ENCODE measurements at regions not wholly inside any gene's neighbourhood (a gene's known extent, or its start where the extent isn't known, plus 50 kb on each side); places are given as distances from the start of the nearest gene placed in this dataset.

DNA sequence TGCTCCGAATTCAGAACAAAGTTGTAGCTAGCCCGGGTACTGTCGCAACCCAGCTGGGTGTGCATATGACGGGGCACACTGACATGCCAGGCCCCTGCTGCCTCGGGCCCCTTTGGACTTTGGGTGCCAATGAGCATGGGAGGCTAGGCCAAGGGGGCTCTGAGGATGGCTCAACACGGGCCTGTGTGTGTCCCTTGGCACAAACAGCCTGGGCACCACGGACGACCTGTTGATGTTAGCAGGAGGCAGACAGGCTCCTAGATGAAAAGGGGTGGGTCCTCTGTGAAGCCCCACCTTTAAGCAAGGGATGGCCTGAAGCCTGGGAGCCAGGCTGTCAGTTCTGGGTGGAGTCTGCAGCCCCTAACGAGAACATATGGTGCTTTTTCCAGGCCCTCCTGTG, 1688.2 kb downstream of the EFNA5 start:
- no peak for TF ChIP-seq JUND (IDR thresholded peaks at IDR 0.05; ENCODE audit: low read depth)
- DNase-seq (ENCODE audit: low read depth in 1 of 2, low spot score in 1 of 2), result no peak

DNA sequence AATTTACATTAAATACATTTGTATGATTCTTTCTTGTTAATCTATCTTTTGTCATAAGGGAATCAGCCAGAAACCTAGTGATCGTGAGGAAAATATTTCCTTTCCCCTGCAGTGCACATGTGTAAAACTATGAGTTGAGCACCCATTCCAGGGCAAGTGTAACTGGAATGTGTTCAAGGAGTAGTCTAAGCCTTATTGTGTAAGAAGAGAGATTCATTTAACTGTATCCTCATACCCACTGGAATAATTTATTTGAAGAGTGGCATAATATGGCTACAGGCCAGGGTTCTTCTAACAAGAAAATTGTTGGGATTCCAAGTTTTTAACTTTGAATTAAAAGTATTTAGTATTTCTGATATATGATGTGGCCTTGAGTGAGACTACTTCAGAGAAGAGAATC, 1692.7 kb downstream of the EFNA5 start:
- in situ Hi-C loops (cut with HindIII; ENCODE audit: low pct_unique_long_range_greater_than_20kb, low sequenced_read_pairs), result no loop called here
- DNase-seq (ENCODE audit: low read depth in 1 of 2, low spot score in 1 of 2), result no peak
- TF ChIP-seq JUND (IDR thresholded peaks at IDR 0.05; ENCODE audit: low read depth), result no peak

More for the DNA sequence above, 1688.2 kb downstream of the EFNA5 start:
- in situ Hi-C loops (cut with HindIII; ENCODE audit: low pct_unique_long_range_greater_than_20kb, low sequenced_read_pairs), result no loop called here

DNA sequence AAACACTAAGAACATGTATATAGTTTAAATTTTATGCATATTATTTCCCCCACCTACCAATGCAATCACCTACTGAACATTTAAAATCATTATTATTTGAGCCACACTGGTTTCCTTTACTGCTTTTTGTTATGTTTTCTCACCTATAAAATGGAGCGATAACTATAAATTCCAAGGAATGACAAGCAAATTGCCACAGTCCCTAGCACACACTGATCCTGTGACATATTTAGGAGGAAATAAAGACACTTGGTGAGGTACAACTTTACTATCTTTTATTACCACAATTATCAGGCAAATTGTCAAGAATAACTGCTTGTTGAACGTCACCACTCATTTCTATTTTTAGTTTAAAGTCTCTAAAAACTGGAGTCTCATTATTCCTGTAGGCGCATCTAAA, 1693.6 kb downstream of the EFNA5 start:
- no peak for DNase-seq (ENCODE audit: low read depth in 1 of 2, low spot score in 1 of 2)
- in situ Hi-C loops (cut with HindIII; ENCODE audit: low pct_unique_long_range_greater_than_20kb, low sequenced_read_pairs), result no loop called here
- TF ChIP-seq JUND (IDR thresholded peaks at IDR 0.05; ENCODE audit: low read depth), result no peak

DNA sequence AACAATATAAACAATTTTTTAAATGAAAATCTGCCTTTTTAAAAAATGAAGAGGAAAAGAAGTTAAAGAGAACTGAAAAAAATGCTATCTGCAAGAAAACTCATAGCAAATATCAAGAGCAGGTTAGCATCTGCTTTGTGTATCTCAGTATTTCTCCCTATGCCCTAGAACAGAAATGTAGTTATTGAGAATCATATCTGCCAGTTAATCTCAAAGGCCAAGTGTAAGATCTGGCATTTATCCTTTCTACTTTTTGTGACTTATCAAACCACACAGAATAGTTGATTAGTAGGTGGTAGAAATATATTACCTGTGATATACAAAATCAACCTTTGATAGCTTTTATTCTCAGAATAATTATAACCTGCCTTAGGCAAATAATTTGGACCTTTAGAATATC, 1699.8 kb downstream of the EFNA5 start:
- in situ Hi-C loops (cut with HindIII; ENCODE audit: low pct_unique_long_range_greater_than_20kb, low sequenced_read_pairs), result no loop called here
- DNase-seq (ENCODE audit: low read depth in 1 of 2, low spot score in 1 of 2), result no peak
- TF ChIP-seq JUND (IDR thresholded peaks at IDR 0.05; ENCODE audit: low read depth), result no peak

DNA sequence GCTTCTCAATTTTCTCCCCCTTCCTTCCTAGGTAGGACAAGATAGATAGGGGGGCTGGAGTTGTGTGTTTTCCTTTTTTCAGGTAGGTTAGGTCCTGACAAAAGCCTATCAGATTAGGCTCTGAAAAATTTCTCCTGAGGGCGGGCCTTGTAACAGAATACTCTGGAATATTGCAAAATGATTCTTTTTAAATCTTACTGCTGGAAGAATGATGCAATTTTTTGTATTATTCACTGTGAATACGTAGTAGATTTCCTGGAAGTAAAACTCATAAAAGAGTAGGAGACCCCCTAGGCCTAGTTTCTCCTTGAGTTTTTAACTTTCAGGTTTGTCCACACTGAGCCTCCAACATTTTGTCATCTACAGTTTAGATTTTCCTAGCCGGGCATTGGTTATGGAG, 1701.8 kb downstream of the EFNA5 start:
- TF ChIP-seq JUND (IDR thresholded peaks at IDR 0.05; ENCODE audit: low read depth), result no peak
- no peak for DNase-seq (ENCODE audit: low read depth in 1 of 2, low spot score in 1 of 2)
- in situ Hi-C loops (cut with HindIII; ENCODE audit: low pct_unique_long_range_greater_than_20kb, low sequenced_read_pairs), result no loop called here

DNA sequence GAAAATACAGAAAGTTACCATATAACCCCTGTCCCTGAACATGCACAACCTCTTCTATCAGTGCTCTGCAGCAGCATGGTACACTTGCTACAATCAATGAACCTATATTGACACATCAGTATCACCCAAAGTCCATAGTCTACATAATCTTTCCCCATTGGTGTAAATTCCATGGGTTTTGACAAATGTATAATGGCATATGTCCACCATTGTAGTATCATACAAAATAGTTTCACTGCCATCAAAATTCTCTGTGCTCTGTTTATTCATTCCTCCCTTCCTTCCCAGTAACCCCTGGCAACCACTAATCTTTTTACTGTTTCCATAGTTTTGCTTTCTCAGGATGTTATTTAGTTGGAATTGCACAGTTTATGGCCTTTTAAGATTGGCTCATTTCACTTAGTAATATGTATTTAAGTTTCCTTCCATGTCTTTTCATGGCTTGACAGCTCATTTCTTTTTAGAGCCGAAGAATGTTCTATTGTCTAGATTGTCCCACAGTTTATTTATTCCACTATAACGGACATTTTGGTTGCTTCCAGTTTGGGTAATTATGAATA, 1707.0 kb downstream of the EFNA5 start:
- no peak for DNase-seq (ENCODE audit: low read depth in 1 of 2, low spot score in 1 of 2)
- TF ChIP-seq JUND (IDR thresholded peaks at IDR 0.05; ENCODE audit: low read depth), result no peak
- in situ Hi-C loops (cut with HindIII; ENCODE audit: low pct_unique_long_range_greater_than_20kb, low sequenced_read_pairs), result no loop called here

DNA sequence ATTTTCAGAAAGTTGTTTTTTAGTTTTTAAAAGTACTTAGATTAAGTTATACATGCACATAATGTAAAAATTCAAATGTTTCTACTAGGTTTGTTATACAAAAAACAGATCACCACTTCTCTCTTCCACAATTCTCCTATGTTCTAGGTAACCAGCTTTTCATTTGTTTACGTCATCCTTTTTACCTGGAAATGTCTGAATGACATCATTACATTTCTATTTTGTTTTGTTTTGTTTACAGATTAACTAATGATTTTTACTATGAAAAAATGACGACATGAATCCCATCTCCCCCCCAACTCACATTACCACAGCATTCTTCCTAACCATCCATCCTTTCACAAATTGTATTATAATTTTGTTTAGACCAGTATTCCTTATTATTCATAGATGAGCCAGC, 1709.2 kb downstream of the EFNA5 start:
- no peak for TF ChIP-seq JUND (IDR thresholded peaks at IDR 0.05; ENCODE audit: low read depth)
- DNase-seq (ENCODE audit: low read depth in 1 of 2, low spot score in 1 of 2), result no peak
- in situ Hi-C loops (cut with HindIII; ENCODE audit: low pct_unique_long_range_greater_than_20kb, low sequenced_read_pairs), result no loop called here

DNA sequence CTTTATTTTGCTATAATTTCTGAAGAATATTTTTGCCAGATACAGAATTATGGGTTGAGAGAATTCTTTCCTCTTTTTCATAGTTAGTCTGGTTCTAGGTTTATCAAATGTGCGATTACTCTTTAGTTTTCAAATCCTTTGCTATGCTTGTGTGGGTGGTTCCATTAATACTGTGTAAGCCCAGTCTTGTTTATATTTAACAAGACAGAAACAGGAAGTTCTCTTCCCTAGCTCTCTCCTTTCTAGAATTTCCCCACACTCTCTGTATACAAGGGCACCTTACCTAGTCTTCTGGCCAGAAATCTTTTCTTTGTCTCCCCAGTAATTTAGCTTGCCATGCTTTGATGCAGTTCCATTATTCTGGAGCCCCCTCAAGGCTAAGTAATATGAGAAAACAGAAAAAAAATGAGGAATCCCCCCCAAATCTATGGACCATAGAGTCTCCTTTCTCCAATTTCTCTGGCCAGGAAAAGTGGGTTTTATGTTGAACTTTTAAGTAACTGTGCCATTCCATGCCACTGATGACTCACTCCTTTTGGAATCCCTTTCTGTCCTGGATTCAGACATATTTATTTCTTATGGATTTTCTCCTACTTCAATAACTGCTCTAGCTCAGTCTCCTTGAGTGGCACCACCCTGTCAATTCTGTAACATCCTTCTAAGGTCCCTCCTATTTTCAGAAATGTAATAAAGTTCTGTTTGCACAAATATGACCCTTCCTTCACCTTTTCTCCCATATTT, 1714.1 kb downstream of the EFNA5 start:
- TF ChIP-seq JUND (IDR thresholded peaks at IDR 0.05; ENCODE audit: low read depth), result no peak
- no peak for DNase-seq (ENCODE audit: low read depth in 1 of 2, low spot score in 1 of 2)
- in situ Hi-C loops (cut with HindIII; ENCODE audit: low pct_unique_long_range_greater_than_20kb, low sequenced_read_pairs), result no loop called here

DNA sequence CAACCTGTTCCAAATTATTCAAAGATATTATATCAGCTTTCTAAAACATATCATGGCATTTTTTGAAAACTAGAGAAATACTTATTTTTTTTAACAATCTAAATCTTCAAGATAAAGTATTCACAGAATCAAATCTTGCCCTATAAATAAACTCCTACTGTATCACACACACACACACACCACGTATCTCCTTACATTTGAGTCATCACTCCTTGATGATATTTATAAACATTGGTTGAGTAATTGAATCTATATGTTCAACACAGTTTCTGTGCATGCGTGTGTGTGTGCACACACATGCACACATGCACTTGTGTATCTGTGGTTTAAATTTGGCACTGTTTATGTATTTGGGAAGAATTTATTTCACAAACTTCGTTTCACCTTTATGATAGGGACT, 1716.4 kb downstream of the EFNA5 start:
- TF ChIP-seq JUND (IDR thresholded peaks at IDR 0.05; ENCODE audit: low read depth), result no peak
- in situ Hi-C loops (cut with HindIII; ENCODE audit: low pct_unique_long_range_greater_than_20kb, low sequenced_read_pairs), result no loop called here
- DNase-seq (ENCODE audit: low read depth in 1 of 2, low spot score in 1 of 2), result no peak

DNA sequence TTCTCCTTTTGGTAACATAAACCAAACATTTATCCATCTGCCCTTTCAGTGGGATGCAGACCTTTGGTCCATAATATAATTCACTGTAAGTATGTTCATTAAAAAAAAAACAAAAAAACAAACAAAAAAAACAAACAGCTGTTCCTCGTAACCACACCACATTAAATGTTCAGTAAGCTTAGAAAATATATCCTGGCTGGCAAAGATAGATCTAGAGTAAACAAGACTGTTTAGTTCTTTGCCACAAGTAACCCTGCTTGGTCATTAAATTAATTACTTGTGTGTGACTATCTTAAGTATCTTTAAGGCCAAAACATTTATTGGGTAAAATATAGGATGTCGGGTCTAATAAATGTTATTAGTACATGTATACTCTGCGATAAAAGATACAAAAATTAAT, 1717.1 kb downstream of the EFNA5 start:
- no peak for DNase-seq (ENCODE audit: low read depth in 1 of 2, low spot score in 1 of 2)
- in situ Hi-C loops (cut with HindIII; ENCODE audit: low pct_unique_long_range_greater_than_20kb, low sequenced_read_pairs), result no loop called here
- no peak for TF ChIP-seq JUND (IDR thresholded peaks at IDR 0.05; ENCODE audit: low read depth)

DNA sequence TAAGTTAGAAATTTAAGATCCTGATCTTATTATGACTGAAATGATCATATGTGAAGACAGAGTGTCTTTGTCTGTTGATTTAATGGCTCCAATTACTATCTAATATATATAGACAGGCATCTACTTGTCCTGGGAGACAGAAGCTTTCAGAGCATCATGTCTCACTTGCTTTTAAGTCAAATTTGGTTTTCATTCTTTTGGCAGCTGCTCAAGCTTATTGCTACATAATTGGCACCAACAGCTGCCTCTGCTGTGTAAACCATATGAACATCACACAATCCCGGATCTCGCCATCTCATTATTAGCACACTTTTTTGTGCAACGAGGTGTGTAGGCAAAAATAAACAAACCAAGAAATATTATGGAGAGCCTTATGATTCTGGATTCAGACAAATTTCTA, 1717.9 kb downstream of the EFNA5 start:
- no peak for TF ChIP-seq JUND (IDR thresholded peaks at IDR 0.05; ENCODE audit: low read depth)
- in situ Hi-C loops (cut with HindIII; ENCODE audit: low pct_unique_long_range_greater_than_20kb, low sequenced_read_pairs), result no loop called here
- DNase-seq (ENCODE audit: low read depth in 1 of 2, low spot score in 1 of 2), result peak in 1 of 2 experiments; percentile 24

DNA sequence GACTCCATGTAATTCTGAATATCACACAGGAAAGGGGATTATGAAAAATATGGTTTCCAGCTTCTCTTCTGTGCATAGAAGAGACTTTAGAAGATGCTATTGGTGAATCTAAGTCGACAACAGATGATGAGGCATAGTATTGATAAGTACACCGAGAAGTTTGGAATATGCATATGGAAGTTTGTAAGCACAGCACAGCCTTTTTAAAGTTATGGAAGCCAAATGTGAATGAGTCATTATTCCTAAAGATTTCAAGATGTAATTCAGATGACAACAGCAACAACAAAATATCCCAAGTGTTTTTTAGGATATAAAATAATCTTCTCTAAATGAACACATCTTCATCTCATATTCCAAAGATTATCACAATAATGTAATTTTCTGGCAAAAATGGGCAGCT, 1723.3 kb downstream of the EFNA5 start:
- TF ChIP-seq JUND (IDR thresholded peaks at IDR 0.05; ENCODE audit: low read depth), result no peak
- DNase-seq (ENCODE audit: low read depth in 1 of 2, low spot score in 1 of 2), result no peak
- in situ Hi-C loops (cut with HindIII; ENCODE audit: low pct_unique_long_range_greater_than_20kb, low sequenced_read_pairs), result no loop called here

DNA sequence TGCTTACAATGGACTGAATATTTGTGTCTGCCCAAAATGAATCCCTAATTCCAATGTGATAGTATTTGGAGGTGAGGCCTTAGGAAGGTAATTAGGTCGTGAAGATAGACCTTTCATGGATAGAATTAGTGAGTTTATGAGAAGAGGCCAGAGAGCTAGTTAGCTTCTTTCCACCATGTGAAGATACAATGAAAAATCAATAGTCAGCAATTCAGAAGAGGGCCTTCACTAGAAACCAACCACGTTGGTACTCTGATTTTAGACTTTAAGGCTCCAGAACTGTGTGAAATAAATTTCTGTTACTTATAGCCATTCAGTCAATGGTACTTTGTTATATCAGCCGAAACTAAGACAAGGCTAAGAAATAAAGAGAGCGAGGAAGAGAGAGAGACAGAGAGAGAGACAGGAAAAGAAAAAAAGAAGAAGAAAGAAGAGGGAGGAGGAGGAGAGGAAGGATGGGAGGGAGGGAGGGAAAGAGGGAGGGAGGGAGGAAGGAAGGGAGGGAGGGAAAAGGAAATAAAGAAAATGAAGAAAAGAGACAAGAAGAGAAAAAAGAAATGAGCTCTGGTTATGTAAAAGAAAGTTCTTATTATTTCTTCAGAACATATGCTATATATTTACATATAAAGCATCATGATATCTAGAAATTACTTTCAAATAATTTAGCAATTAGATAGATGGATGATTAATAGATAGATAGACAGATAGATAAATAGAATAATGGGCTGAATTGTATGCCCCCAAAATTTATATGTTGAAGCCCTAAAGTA, 1725.3 kb downstream of the EFNA5 start:
- in situ Hi-C loops (cut with HindIII; ENCODE audit: low pct_unique_long_range_greater_than_20kb, low sequenced_read_pairs), result no loop called here

More for the DNA sequence above, 1725.3 kb downstream of the EFNA5 start:
- TF ChIP-seq JUND (IDR thresholded peaks at IDR 0.05; ENCODE audit: low read depth), result no peak
- no peak for DNase-seq (ENCODE audit: low read depth in 1 of 2, low spot score in 1 of 2)
